ENCODE measurements at regions not wholly inside any gene's neighbourhood (a gene's known extent, or its start where the extent isn't known, plus 50 kb on each side); places are given as distances from the start of the nearest gene placed in this dataset.

- Histone ChIP-seq H3K27ac (ENCODE audit: low read depth) (no peak overlapping the region), H3K36me3 (ENCODE audit: insufficient read depth) (no peaks in the 10 kb centered on the region), H3K4me3 (ENCODE audit: low read depth, low read length) (no peak overlapping the region), H3K4me1 (ENCODE audit: insufficient read depth) (no peaks in the 10 kb centered on the region)
- DNase-seq (ENCODE audit: extremely low spot score), result no peak
- WGBS, result 91% methylated on average over 4 of the region's 4 CpGs
These were observed 498.4 kb downstream of the PCNX1 start for GRCh38 chr14:71405676-71406075.

GRCh38 chr14:71408362-71409030 is 501.2 kb downstream of the PCNX1 start:
- 80% methylated on average over 7 of the region's 7 CpGs for WGBS
- Histone ChIP-seq H3K36me3 (ENCODE audit: insufficient read depth) (no peaks in the 10 kb centered on the region), H3K4me1 (ENCODE audit: insufficient read depth) (no peaks in the 10 kb centered on the region), H3K27ac (ENCODE audit: low read depth) (no peak overlapping the region), H3K4me3 (ENCODE audit: low read depth, low read length) (no peak overlapping the region)
- no peak for DNase-seq (ENCODE audit: extremely low spot score)

DNA sequence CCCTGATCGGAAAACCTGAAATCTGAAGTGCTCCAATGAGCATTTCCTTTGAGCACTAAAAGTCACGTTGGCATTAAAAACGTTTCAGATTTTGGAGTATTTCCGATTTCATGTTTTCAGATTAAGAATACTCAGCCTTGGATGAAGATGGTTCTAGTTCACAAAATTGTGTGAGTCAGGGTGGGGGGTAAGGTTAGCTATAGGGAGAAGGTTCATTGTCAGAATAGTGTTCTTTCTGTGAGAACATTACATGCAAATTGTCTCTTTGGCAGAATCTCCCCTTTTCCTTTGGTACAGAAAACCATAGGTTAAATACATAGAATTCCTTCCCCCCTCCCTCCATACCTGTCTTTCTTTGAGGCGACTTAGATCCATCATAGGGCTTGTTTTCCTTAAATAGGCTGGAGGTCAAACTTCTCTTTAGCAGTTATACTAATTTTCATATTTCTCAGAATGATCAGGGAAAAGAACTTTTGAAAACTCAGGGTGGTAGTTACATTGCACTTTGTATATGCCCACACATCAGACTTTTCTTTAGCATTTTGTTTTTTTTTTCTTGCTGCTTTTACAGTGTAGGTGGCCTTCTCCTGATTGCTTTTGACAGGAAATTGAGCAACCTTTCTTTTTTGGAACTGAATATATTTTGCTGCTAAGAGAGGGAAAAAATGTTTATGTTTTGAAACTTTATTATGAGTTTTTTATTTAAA is 503.5 kb downstream of the PCNX1 start:
- Histone ChIP-seq H3K4me3 (ENCODE audit: low read depth, low read length) (no peak overlapping the region), H3K36me3 (ENCODE audit: insufficient read depth) (no peaks in the 10 kb centered on the region), H3K27ac (ENCODE audit: low read depth) (no peak overlapping the region), H3K4me1 (ENCODE audit: insufficient read depth) (no peaks in the 10 kb centered on the region)
- WGBS, result 95% methylated on average over 5 of the region's 5 CpGs
- DNase-seq (ENCODE audit: extremely low spot score), result no peak

DNA sequence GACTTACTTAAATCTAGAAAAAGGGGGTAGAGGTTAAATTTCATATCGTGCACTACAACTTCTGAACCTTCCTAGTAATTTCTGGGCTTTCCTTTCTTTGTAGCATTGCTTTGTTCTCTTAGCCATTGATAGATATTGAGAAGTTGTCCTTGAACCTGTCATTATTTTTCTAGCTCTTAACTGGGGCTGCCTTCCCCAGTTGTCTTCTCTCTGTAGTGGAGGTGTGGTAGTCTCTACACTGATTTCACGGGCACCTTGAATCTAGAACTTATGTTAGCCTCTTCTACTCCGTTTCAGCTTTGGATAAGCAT is 504.0 kb downstream of the PCNX1 start:
- no peaks in the 10 kb centered on the region for H3K36me3 ChIP-seq (ENCODE audit: insufficient read depth)
- H3K27ac ChIP-seq (ENCODE audit: low read depth), result no peak overlapping the region
- WGBS, result 86% methylated on average over 3 of the region's 3 CpGs
- DNase-seq (ENCODE audit: extremely low spot score), result no peak
- no peak overlapping the region for H3K4me3 ChIP-seq (ENCODE audit: low read depth, low read length)
- H3K4me1 ChIP-seq (ENCODE audit: insufficient read depth), result no peaks in the 10 kb centered on the region

- no peaks in the 10 kb centered on the region for H3K36me3 ChIP-seq (ENCODE audit: insufficient read depth)
- no peak overlapping the region for H3K4me3 ChIP-seq (ENCODE audit: low read depth, low read length)
- H3K27ac ChIP-seq (ENCODE audit: low read depth), result no peak overlapping the region
- H3K4me1 ChIP-seq (ENCODE audit: insufficient read depth), result no peaks in the 10 kb centered on the region
- no peak for DNase-seq (ENCODE audit: extremely low spot score)
- WGBS, result 92% methylated on average over 3 of the region's 3 CpGs
These were observed 504.5 kb downstream of the PCNX1 start for GRCh38 chr14:71411738-71412137.

DNA sequence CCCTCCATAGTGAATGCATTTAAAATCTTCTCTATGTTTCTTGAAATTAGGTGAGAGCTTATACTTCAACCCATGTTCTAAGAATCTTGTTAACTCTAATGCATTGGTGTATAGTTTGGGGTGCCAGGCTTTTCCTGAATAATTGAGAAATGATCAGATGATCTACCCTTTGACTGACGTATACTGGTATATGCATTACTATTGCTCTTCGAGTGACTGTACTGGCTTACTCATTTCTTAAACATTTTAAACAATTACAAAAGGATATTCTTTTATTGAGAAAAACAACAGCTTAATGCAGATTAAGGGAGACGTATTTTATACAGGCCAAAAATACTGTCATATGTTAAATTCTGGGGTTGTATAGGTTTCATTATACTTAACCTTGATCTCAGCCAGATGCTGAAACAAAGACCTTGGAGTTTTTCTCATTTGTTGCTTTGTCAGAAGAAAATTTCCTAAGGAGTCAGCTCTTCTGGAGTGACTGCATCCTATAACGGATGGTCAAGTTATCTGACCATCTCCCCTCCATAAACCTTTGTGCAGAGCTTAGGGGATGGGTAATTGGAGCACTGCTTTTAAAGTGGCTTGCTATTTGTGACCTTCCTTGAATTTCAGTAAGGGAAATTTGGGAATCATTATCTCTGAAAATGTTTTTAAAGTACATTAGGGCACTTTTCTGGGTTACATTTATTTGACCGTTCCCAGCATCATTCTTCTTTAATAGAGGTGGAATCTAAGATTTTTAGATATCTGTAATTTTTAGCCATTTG is 507.6 kb downstream of the PCNX1 start:
- WGBS, result 71% methylated on average over 5 of the region's 5 CpGs
- Histone ChIP-seq H3K4me3 (ENCODE audit: low read depth, low read length) (no peak overlapping the region), H3K4me1 (ENCODE audit: insufficient read depth) (no peaks in the 10 kb centered on the region), H3K36me3 (ENCODE audit: insufficient read depth) (no peaks in the 10 kb centered on the region), H3K27ac (ENCODE audit: low read depth) (no peak overlapping the region)
- DNase-seq (ENCODE audit: extremely low spot score), result no peak

GRCh38 chr14:71415404-71415690 is 508.1 kb downstream of the PCNX1 start:
- DNase-seq (ENCODE audit: extremely low spot score), result no peak
- Histone ChIP-seq H3K27ac (ENCODE audit: low read depth) (no peak overlapping the region), H3K36me3 (ENCODE audit: insufficient read depth) (no peaks in the 10 kb centered on the region), H3K4me1 (ENCODE audit: insufficient read depth) (no peaks in the 10 kb centered on the region), H3K4me3 (ENCODE audit: low read depth, low read length) (no peak overlapping the region)
- 46% methylated on average over 1 of the region's 1 CpG for WGBS

- Histone ChIP-seq H3K36me3 (ENCODE audit: insufficient read depth) (no peaks in the 10 kb centered on the region), H3K4me3 (ENCODE audit: low read depth, low read length) (no peak overlapping the region), H3K27ac (ENCODE audit: low read depth) (no peak overlapping the region), H3K4me1 (ENCODE audit: insufficient read depth) (no peaks in the 10 kb centered on the region)
- 93% methylated on average over 3 of the region's 3 CpGs for WGBS
- DNase-seq (ENCODE audit: extremely low spot score), result no peak
These were observed 509.1 kb downstream of the PCNX1 start for GRCh38 chr14:71416392-71416791.

DNA sequence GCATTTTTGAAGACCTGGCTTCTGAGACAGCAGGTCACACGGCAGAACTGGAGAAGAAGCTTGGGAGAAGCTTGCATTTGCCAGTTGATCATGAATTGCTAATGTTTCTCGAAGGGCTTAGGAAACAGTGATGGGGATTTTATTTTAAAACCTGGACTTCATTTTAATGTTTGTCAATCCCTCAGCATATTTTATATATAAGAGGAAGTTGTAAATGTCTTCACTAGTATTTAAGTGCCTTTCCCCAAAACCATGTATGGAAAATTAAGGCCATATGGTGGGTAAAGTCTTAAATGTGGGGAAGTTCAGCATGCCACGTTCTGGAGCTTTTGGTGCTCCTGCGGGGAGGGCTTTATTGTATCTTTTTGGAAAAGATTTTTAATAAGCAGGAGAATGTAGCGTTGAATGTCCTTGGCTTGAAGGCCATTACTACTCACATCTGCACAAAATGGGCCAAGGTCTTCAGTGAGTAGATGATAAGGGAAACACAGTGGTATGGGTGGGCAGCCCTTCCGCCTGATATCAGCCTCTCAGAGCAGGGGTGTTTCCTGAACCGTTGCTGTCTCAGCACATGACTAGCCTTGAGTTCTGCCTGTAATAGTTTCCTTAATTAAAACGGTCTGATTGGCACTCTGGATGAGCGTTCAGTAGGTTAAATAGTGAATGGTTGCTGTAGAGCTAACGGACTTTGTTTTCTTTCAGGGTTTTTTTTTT is 511.4 kb downstream of the PCNX1 start:
- Histone ChIP-seq H3K4me1 (ENCODE audit: insufficient read depth) (no peaks in the 10 kb centered on the region), H3K4me3 (ENCODE audit: low read depth, low read length) (no peak overlapping the region), H3K27ac (ENCODE audit: low read depth) (no peak overlapping the region), H3K36me3 (ENCODE audit: insufficient read depth) (no peaks in the 10 kb centered on the region)
- WGBS, result 81% methylated on average over 10 of the region's 10 CpGs
- no peak for DNase-seq (ENCODE audit: extremely low spot score)

DNA sequence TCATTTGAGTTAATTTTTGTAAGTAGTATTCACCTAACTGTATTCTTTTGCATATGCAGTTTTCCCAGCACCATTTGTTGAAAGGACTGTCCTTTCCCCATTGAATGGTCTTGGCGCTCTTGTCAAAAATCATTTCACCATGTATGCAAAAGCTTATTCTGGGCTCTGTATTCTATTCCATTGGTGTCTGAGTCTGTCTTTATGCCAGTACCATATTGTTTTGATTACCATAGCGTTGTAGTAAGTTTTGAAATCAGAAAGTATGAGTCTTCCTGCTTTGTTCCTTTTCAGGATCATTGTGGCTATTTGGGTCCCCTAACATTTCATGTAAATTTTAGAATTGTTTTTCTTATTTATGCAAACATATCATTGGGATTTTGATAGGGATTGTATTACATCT is 508.7 kb upstream of the RGS6 start:
- H3K4me3 ChIP-seq (ENCODE audit: low read depth, low read length), result no peak overlapping the region
- no peak for DNase-seq (ENCODE audit: extremely low spot score)
- H3K4me1 ChIP-seq (ENCODE audit: insufficient read depth), result no peaks in the 10 kb centered on the region
- 96% methylated on average over 2 of the region's 2 CpGs for WGBS
- no peaks in the 10 kb centered on the region for H3K36me3 ChIP-seq (ENCODE audit: insufficient read depth)
- no peak overlapping the region for H3K27ac ChIP-seq (ENCODE audit: low read depth)

- no peaks in the 10 kb centered on the region for H3K4me1 ChIP-seq (ENCODE audit: insufficient read depth)
- H3K36me3 ChIP-seq (ENCODE audit: insufficient read depth), result no peaks in the 10 kb centered on the region
- H3K4me3 ChIP-seq (ENCODE audit: low read depth, low read length), result no peak overlapping the region
- no peak for DNase-seq (ENCODE audit: extremely low spot score)
- no peak overlapping the region for H3K27ac ChIP-seq (ENCODE audit: low read depth)
These were observed 507.3 kb upstream of the RGS6 start for GRCh38 chr14:71424941-71425340.

DNA sequence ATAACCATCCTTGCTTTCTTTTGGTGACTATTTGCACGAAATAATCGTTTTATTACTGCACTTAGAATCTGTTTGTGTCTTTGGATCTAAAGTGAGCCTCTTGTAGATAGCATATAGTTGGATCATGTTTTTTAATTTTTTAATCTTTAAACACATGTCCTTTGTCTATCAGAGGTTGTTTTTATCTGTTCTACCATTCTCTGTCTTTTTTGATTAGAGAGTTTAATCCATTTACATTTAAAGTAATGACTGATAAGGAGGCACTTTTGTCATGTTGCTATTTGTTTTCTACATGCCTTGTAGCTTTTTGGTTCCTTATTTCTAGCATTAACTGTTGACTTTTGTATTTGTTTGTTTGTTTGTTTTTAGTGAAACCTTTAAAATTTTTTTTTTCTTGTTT is 506.2 kb upstream of the RGS6 start:
- H3K27ac ChIP-seq (ENCODE audit: low read depth), result no peak overlapping the region
- H3K4me3 ChIP-seq (ENCODE audit: low read depth, low read length), result no peak overlapping the region
- H3K4me1 ChIP-seq (ENCODE audit: insufficient read depth), result no peaks in the 10 kb centered on the region
- 94% methylated on average over 2 of the region's 2 CpGs for WGBS
- no peaks in the 10 kb centered on the region for H3K36me3 ChIP-seq (ENCODE audit: insufficient read depth)
- DNase-seq (ENCODE audit: extremely low spot score), result no peak

- Histone ChIP-seq H3K4me1 (ENCODE audit: insufficient read depth) (no peaks in the 10 kb centered on the region), H3K36me3 (ENCODE audit: insufficient read depth) (no peaks in the 10 kb centered on the region)
- no peak for DNase-seq (ENCODE audit: extremely low spot score)
These were observed 502.3 kb upstream of the RGS6 start for GRCh38 chr14:71429902-71430301.

DNA sequence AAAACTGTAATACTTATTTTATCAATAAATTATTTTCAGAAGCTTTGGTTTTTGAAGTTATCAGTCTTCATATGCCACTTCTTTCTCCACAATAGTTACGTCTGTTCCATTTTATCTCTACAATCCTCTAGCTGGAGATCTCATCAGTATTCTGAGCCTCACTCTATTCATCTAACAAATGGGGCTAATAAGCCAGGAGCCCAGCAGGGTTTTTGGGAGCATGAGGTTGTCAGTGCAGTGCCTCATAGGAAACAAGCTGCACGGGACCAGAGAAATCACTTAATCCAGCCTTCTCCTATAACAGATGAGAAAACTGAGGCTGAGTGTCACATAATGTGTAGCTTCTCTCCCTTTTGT is 501.9 kb upstream of the RGS6 start:
- Histone ChIP-seq H3K4me3 (ENCODE audit: low read depth, low read length) (no peak overlapping the region), H3K27ac (ENCODE audit: low read depth) (no peak overlapping the region), H3K4me1 (ENCODE audit: insufficient read depth) (no peaks in the 10 kb centered on the region), H3K36me3 (ENCODE audit: insufficient read depth) (no peaks in the 10 kb centered on the region)
- WGBS, result 89% methylated on average over 2 of the region's 2 CpGs
- DNase-seq (ENCODE audit: extremely low spot score), result no peak

More at GRCh38 chr14:71429902-71430301, 502.3 kb upstream of the RGS6 start:
- no peak overlapping the region for H3K27ac ChIP-seq (ENCODE audit: low read depth)
- no peak overlapping the region for H3K4me3 ChIP-seq (ENCODE audit: low read depth, low read length)
